ENCODE measurements at regions not wholly inside any gene's neighbourhood (a gene's known extent, or its start where the extent isn't known, plus 50 kb on each side); places are given as distances from the start of the nearest gene placed in this dataset.

DNA sequence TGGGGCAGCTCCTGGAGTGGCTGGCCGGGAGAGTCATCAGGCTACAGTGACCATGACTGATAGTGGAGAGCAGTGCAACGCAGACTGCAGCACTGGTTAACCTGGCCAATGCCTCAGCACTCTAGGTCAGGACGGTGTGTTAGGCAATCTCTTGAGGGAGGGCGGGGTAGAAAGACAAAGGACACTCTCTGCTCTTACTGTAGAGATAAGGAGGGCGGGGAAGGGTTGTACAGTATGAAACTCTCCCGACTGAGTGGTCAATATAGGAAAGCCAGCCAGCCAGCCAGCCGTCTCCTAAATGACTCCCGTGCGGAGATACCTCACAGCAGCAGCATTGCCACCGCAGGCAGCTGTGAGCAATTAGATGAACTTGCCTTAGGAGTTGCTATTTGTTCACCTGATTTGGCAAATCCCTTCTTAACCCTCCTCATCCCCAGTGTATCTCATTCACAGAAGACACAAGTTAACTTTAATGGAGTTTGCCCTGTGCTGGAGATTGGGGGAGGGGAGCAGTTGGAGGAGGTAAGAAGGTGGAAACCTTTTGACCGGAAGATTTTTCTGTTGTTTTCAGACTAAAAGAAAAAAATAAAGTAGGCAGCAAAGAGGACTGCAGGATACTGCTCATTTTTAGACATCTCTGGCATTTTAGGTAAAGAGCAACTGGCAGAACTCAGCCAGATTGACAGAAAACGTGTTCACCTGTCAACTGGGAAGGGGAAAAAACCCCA lies 330.5 kb downstream of the HNRNPD start:
- TF ChIP-seq EZH2 (IDR thresholded peaks at IDR 0.05; ENCODE audit: borderline replicate concordance, low read length) = no peak
- TF ChIP-seq, protein P1, sequence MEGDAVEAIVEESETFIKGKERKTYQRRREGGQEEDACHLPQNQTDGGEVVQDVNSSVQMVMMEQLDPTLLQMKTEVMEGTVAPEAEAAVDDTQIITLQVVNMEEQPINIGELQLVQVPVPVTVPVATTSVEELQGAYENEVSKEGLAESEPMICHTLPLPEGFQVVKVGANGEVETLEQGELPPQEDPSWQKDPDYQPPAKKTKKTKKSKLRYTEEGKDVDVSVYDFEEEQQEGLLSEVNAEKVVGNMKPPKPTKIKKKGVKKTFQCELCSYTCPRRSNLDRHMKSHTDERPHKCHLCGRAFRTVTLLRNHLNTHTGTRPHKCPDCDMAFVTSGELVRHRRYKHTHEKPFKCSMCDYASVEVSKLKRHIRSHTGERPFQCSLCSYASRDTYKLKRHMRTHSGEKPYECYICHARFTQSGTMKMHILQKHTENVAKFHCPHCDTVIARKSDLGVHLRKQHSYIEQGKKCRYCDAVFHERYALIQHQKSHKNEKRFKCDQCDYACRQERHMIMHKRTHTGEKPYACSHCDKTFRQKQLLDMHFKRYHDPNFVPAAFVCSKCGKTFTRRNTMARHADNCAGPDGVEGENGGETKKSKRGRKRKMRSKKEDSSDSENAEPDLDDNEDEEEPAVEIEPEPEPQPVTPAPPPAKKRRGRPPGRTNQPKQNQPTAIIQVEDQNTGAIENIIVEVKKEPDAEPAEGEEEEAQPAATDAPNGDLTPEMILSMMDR (IDR thresholded peaks at IDR 0.05; ENCODE audit: low read length) = no peak
- no peaks in the 10 kb centered on the region for H3K36me3 ChIP-seq (ENCODE audit: insufficient read depth, low read length)
- no peak overlapping the region for H3K4me3 ChIP-seq (ENCODE audit: low read depth, low read length, poor library complexity, severe bottlenecking)
- no peaks in the 10 kb centered on the region for H3K9me3 ChIP-seq (ENCODE audit: low read length)
- H3K9ac ChIP-seq (ENCODE audit: low read length) = no peak overlapping the region
- no peaks in the 10 kb centered on the region for H3K79me2 ChIP-seq (ENCODE audit: insufficient read depth, low read length)
- H3K27ac ChIP-seq (ENCODE audit: low read depth, low read length, poor library complexity, severe bottlenecking) = no peak overlapping the region
- no peaks in the 10 kb centered on the region for H3K9me2 ChIP-seq (ENCODE audit: low read depth, low read length)
- no peak overlapping the region for H2AFZ ChIP-seq (ENCODE audit: low read length)
- no peak overlapping the region for H3K4me2 ChIP-seq (ENCODE audit: low read length)
- H3F3A ChIP-seq (ENCODE audit: insufficient read depth, low read length) = no peaks in the 10 kb centered on the region
- H4K20me1 ChIP-seq (ENCODE audit: insufficient read depth, low read length) = no peaks in the 10 kb centered on the region
- H3K27me3 ChIP-seq (ENCODE audit: insufficient read depth, low read length) = no peaks in the 10 kb centered on the region
- H3K4me1 ChIP-seq (ENCODE audit: insufficient read depth, low read length, severe bottlenecking) = no peaks in the 10 kb centered on the region

DNA sequence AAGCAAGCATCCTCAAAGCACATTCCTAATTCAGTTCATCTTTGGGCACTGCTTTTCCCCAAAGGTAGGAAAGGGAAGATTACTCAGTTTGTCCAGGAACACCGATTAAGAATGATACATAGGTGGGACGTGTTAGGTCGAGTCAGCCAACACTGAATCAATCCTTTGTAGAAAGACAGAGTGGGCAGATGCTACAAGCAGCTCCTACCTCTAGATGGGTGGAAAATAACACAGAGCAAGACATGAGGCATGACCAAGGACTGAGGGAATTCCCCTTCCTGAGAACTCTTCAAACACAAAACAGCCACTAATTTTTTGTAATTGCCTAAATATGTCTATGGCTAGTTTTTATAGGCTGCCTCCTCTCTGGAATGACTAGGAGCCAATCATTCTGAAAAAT lies 331.7 kb downstream of the HNRNPD start:
- Histone ChIP-seq H3K4me2 (ENCODE audit: low read length) (no peak overlapping the region), H3K27ac (ENCODE audit: low read depth, low read length, poor library complexity, severe bottlenecking) (no peak overlapping the region), H3K4me3 (ENCODE audit: low read depth, low read length, poor library complexity, severe bottlenecking) (no peak overlapping the region), H3F3A (ENCODE audit: insufficient read depth, low read length) (no peaks in the 10 kb centered on the region), H3K4me1 (ENCODE audit: insufficient read depth, low read length, severe bottlenecking) (no peaks in the 10 kb centered on the region), H3K27me3 (ENCODE audit: insufficient read depth, low read length) (no peaks in the 10 kb centered on the region), H3K9me3 (ENCODE audit: low read length) (no peaks in the 10 kb centered on the region), H3K9me2 (ENCODE audit: low read depth, low read length) (no peaks in the 10 kb centered on the region), H4K20me1 (ENCODE audit: insufficient read depth, low read length) (no peaks in the 10 kb centered on the region), H3K36me3 (ENCODE audit: insufficient read depth, low read length) (no peaks in the 10 kb centered on the region), H3K9ac (ENCODE audit: low read length) (no peak overlapping the region), H2AFZ (ENCODE audit: low read length) (no peak overlapping the region), H3K79me2 (ENCODE audit: insufficient read depth, low read length) (no peaks in the 10 kb centered on the region)
- no peak for TF ChIP-seq EZH2 (IDR thresholded peaks at IDR 0.05; ENCODE audit: borderline replicate concordance, low read length)
- TF ChIP-seq, protein P1 (IDR thresholded peaks at IDR 0.05; ENCODE audit: low read length) = no peak

DNA sequence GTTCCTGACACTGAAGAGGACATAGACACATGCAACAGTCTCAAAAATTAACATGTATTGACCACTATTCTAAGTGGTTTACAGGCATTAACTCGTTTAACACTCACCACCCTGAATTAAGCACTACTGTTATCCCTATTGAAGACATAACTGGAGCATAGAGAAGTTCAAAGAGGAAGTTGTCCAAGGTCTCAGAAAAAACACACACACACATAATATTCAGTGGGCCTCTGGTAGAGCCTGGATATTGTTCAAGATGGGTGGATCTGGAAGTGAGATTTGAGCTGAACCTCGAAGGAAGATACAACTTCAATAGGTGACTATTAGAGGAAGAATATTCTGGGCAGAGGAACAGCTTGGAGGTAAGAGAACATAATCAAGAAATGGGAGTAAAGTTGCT lies 334.9 kb downstream of the HNRNPD start:
- H3K79me2 ChIP-seq (ENCODE audit: insufficient read depth, low read length) = no peaks in the 10 kb centered on the region
- H3K27me3 ChIP-seq (ENCODE audit: insufficient read depth, low read length) = no peaks in the 10 kb centered on the region
- TF ChIP-seq, protein P1 (IDR thresholded peaks at IDR 0.05; ENCODE audit: low read length) = no peak
- no peak for TF ChIP-seq EZH2 (IDR thresholded peaks at IDR 0.05; ENCODE audit: borderline replicate concordance, low read length)
- H3K4me3 ChIP-seq (ENCODE audit: low read depth, low read length, poor library complexity, severe bottlenecking) = no peak overlapping the region
- no peaks in the 10 kb centered on the region for H3K9me3 ChIP-seq (ENCODE audit: low read length)
- H3K4me2 ChIP-seq (ENCODE audit: low read length) = no peak overlapping the region
- H3F3A ChIP-seq (ENCODE audit: insufficient read depth, low read length) = no peaks in the 10 kb centered on the region
- H3K9me2 ChIP-seq (ENCODE audit: low read depth, low read length) = no peaks in the 10 kb centered on the region
- no peak overlapping the region for H2AFZ ChIP-seq (ENCODE audit: low read length)
- no peaks in the 10 kb centered on the region for H3K4me1 ChIP-seq (ENCODE audit: insufficient read depth, low read length, severe bottlenecking)
- H3K9ac ChIP-seq (ENCODE audit: low read length) = no peak overlapping the region
- no peaks in the 10 kb centered on the region for H4K20me1 ChIP-seq (ENCODE audit: insufficient read depth, low read length)
- H3K36me3 ChIP-seq (ENCODE audit: insufficient read depth, low read length) = no peaks in the 10 kb centered on the region
- no peak overlapping the region for H3K27ac ChIP-seq (ENCODE audit: low read depth, low read length, poor library complexity, severe bottlenecking)

Measured in OCI-LY1 (cell line).